ENCODE measurements at regions not wholly inside any gene's neighbourhood (a gene's known extent, or its start where the extent isn't known, plus 50 kb on each side); places are given as distances from the start of the nearest gene placed in this dataset.

- ATAC-seq (ENCODE audit: low FRiP score) (no peak), DNase-seq (ENCODE audit: low spot score) (no peak)
- no peak for TF ChIP-seq CTCF (IDR thresholded peaks at IDR 0.05)
Observed at GRCh38 chr5:126103868-126104267, 319.3 kb upstream of the GRAMD2B start.

- ATAC-seq (ENCODE audit: low FRiP score) (no peak), DNase-seq (ENCODE audit: low spot score) (no peak)
- no peak for TF ChIP-seq CTCF (IDR thresholded peaks at IDR 0.05)
Observed at GRCh38 chr5:126104341-126104740, 318.9 kb upstream of the GRAMD2B start.

- no peak for DNase-seq (ENCODE audit: low spot score)
- ATAC-seq (ENCODE audit: low FRiP score), result no peak
- no peak for TF ChIP-seq CTCF (IDR thresholded peaks at IDR 0.05)
Observed at GRCh38 chr5:126104951-126105350, 318.3 kb upstream of the GRAMD2B start.

GRCh38 chr5:126106029-126106428 is 317.2 kb upstream of the GRAMD2B start:
- ATAC-seq (ENCODE audit: low FRiP score), result no peak
- no peak for TF ChIP-seq CTCF (IDR thresholded peaks at IDR 0.05)
- DNase-seq (ENCODE audit: low spot score), result no peak

GRCh38 chr5:126107381-126107780 is 315.8 kb upstream of the GRAMD2B start:
- no peak for TF ChIP-seq CTCF (IDR thresholded peaks at IDR 0.05)
- ATAC-seq (ENCODE audit: low FRiP score) (no peak), DNase-seq (ENCODE audit: low spot score) (no peak)

- ATAC-seq (ENCODE audit: low FRiP score) (no peak), DNase-seq (ENCODE audit: low spot score) (no peak)
- no peak for TF ChIP-seq CTCF (IDR thresholded peaks at IDR 0.05)
Observed at GRCh38 chr5:126108470-126108869, 314.7 kb upstream of the GRAMD2B start.

GRCh38 chr5:126115059-126115629 is 308.1 kb upstream of the GRAMD2B start:
- DNase-seq (ENCODE audit: low spot score), result no peak
- no peak for ATAC-seq (ENCODE audit: low FRiP score)
- TF ChIP-seq CTCF (IDR thresholded peaks at IDR 0.05), result no peak

Measured in omental fat pad (tissue), 3 donors.